SH-SY5Y (cell line): ENCODE measurements at regions not wholly inside any gene's neighbourhood (a gene's known extent, or its start where the extent isn't known, plus 50 kb on each side); places are given as distances from the start of the nearest gene placed in this dataset.

Experiments
- GATA2 ChIP-seq: IDR thresholded peaks from 2 replicates; pipeline ENCODE4 v1.6.1; 2011; ENCODE audit warnings: mild to moderate bottlenecking, low read depth, low read length
- GATA3 ChIP-seq: IDR thresholded peaks from 2 replicates; pipeline ENCODE4 v1.6.1; 2011; ENCODE audit warnings: low read depth, mild to moderate bottlenecking, low read length, moderate library complexity

DNA sequence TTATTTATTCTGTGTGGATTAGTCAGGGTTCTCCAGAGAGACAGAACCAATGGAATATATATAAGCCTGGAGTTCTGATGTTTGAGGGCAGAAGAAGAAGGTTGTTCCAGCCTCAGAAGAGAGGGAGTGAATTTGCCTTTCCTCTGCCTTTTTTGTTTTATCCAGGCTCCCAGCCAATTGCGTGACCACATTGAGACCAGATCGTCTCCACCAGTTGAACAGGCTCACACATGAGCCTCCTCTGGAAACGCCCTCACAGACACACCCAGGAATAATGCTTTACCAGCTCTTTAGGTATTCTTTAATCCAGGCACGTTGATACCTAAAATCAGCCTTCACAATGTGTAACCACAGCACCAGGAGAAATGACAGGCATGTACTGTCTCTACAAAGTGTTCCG is 923.1 kb downstream of the TBL1XR1 start:
- no peak for TF ChIP-seq GATA2
- TF ChIP-seq GATA3: no peak
